ENCODE measurements at regions not wholly inside any gene's neighbourhood (a gene's known extent, or its start where the extent isn't known, plus 50 kb on each side); places are given as distances from the start of the nearest gene placed in this dataset.
A peak's percentile ranks its signal among the peaks of the same experiment; 100 is the strongest.
"Not testable (repeated sequence)": the region's sequence is repeated elsewhere in the genome, so short reads cannot be mapped to it uniquely, and the experiment has no call there.

DNA sequence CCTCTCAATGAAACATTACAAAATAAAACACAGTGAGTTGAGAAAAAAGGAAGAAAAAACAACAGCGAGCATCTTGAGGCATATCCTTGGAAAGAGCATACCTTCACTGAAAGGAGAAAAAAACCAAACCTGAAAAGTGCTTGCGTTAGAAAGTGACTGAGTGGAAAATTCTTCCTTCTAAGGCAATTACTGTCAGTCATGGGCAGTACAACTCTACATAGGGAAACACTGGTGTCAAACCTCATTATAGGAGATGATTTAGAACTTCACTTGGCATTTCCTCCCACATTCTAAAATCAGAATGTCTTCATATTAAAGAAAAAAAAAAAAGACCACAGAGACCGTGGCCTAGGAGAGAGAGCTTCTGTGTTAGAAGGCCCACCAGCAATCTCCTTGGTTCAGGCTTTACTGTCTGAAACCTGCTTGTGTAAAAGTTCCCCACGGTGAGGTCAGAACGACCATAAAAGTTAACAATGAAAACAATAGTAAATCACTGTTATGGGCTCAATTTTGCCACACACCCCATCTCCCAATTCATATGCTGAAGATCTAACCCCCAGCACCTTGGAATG lies 91.1 kb upstream of the CRY1 start:
- DNase-seq (ENCODE audit: low read depth), result no peak
- TF ChIP-seq, protein P1, sequence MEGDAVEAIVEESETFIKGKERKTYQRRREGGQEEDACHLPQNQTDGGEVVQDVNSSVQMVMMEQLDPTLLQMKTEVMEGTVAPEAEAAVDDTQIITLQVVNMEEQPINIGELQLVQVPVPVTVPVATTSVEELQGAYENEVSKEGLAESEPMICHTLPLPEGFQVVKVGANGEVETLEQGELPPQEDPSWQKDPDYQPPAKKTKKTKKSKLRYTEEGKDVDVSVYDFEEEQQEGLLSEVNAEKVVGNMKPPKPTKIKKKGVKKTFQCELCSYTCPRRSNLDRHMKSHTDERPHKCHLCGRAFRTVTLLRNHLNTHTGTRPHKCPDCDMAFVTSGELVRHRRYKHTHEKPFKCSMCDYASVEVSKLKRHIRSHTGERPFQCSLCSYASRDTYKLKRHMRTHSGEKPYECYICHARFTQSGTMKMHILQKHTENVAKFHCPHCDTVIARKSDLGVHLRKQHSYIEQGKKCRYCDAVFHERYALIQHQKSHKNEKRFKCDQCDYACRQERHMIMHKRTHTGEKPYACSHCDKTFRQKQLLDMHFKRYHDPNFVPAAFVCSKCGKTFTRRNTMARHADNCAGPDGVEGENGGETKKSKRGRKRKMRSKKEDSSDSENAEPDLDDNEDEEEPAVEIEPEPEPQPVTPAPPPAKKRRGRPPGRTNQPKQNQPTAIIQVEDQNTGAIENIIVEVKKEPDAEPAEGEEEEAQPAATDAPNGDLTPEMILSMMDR (IDR thresholded peaks at IDR 0.05; ENCODE audit: insufficient read depth, low read length), result no peak
- H3K4me3 ChIP-seq (ENCODE audit: low read depth, low read length), result no peak overlapping the region

DNA sequence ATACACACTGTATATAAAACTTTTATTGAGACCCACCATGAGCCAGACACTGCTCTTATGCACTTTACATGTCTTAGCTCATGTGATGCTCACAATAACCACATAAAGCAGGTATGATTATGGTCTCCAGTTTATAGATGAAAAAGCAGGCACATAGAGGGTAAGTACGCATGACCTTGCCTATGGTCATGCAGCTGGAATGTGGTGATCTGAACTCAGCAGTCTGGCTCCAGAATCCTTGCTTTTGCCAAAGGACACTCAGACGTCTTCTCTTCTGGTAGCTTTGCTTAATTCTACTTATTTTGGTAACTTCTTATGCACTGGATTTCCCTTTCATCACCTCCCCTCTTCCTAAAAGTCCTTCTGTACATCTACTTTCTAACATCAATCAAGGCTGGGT lies 103.3 kb upstream of the CRY1 start:
- TF ChIP-seq, protein P1 (IDR thresholded peaks at IDR 0.05; ENCODE audit: insufficient read depth, low read length), result no peak
- DNase-seq (ENCODE audit: low read depth), result peak; percentile 61
- H3K4me3 ChIP-seq (ENCODE audit: low read depth, low read length), result no peak overlapping the region

DNA sequence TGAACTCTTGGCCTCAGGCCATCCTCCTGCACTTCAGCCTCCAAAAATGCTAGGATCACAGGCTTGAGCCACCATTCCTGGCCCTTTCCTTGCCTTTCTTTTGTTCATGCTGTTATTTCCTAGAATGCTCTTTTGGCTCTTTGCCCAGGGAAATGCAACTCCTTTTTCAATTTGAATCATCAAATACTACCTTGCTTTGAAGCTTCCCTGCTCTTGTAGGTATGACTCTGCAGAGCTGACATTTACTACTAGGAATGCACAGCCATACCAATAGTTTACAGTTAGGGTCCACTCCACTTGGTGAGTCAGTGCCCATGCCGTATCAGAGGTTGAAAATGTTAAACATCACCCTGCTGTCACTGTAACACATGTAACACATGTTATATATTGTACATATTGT lies 107.0 kb upstream of the CRY1 start:
- DNase-seq (ENCODE audit: low read depth), result peak; percentile 57
- no peak overlapping the region for H3K4me3 ChIP-seq (ENCODE audit: low read depth, low read length)
- TF ChIP-seq, protein P1 (IDR thresholded peaks at IDR 0.05; ENCODE audit: insufficient read depth, low read length), result no peak

DNA sequence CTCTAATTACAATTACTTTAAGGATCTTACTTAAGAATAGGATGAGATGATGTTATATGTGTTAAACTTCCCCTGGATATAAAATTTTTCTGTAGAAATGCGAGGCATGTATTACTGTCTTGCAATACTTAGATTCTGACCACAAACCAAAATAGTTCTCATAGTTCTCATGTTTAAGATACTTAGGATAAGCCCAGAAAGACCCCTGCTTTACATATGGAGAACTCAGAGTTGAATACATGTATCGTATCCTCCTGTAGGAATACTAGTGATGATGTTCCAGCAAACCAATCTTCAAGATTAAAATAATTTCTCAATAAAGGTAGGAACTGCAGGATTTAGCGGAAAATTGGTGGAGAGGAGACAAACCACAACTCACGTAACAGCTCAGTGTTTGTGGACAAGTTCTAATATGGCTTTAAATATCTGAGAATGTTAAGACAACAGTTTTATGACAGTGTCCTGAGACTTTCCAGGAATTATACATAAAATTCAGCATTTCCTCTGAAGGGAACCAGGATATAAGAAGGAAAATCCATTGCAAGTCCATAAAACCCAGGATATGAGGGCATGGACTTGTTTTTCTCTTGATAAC lies 114.7 kb upstream of the CRY1 start:
- DNase-seq (ENCODE audit: low read depth), result peak; percentile 44
- no peak overlapping the region for H3K4me3 ChIP-seq (ENCODE audit: low read depth, low read length)
- TF ChIP-seq, protein P1 (IDR thresholded peaks at IDR 0.05; ENCODE audit: insufficient read depth, low read length), result no peak

DNA sequence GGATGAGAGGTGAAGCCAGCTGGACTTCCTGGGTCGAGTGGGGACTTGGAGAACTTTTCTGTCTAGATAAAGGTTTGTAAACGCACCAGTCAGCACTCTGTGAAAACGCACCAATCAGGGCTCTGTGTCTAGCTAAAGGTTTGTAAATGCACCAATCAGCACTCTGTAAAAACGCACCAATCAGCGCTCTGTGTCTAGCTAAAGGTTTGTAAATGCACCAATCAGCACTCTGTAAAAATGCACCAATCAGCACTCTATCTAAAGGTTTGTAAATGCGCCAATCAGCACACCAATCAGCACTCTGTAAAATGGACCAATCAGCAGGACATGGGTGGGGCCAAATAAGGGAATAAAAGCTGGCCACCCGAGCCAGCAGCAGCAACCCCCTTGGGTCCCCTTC lies 116.4 kb upstream of the CRY1 start:
- H3K4me3 ChIP-seq (ENCODE audit: low read depth, low read length); DNase-seq (ENCODE audit: low read depth): not testable (repeated sequence)

DNA sequence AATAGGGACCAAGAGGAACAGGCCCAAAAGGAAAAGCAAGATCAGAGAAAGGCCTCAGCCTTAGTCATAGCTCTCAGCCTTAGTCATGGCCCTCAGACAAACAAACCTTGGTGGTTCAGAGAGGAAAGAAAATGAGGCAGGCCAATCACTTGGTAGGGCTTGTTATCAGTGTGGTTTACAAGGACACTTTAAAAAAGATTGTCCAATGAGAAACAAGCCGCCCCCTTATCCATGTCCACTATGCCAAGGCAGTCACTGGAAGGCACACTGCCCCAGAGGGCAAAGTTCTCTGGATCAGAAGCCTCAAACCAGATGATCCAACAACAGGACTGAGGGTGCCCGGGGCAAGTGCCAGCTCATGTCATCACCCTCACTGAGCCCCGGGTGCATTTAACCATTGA lies 121.0 kb upstream of the CRY1 start:
- not testable (repeated sequence) for H3K4me3 ChIP-seq (ENCODE audit: low read depth, low read length)
- DNase-seq (ENCODE audit: low read depth), result peak; percentile 65

DNA sequence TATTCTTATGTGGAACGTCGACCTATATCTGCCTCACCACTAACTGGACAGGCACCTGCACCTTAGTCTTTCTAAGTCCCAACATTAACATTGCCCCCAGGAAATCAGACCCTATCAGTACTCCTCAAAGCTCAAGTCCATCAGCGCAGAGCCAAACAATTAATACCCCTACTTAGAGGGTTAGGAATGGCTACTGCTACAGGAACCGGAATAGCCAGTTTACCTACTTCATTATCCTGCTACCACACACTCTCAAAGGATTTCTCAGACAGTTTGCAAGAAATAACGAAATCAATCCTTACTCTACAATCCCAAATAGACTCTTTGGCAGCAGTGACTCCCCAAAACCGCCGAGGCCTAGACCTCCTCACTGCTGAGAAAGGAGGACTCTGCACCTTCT lies 123.1 kb upstream of the CRY1 start:
- H3K4me3 ChIP-seq (ENCODE audit: low read depth, low read length); DNase-seq (ENCODE audit: low read depth): not testable (repeated sequence)

DNA sequence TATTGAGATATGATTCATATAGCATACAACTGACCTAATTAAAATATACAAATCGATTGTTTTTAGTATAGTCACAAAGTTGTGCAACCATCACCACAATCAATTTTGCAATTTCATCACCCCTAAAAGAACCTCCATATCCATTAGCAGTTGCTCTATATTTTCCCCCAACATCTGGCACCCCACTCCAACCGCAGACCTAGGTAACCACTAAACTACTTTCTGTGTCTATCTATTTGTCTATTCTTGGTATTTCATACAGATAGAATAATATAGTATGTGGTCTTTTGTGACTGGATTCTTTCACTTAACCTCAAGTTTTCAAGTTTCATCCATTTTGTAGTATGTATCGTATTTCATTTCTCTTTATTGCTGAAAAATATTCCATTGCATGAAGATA lies 126.0 kb upstream of the CRY1 start:
- DNase-seq (ENCODE audit: low read depth), result no peak
- TF ChIP-seq, protein P1 (IDR thresholded peaks at IDR 0.05; ENCODE audit: insufficient read depth, low read length), result no peak

More for the DNA sequence above, 126.0 kb upstream of the CRY1 start:
- H3K4me3 ChIP-seq (ENCODE audit: low read depth, low read length), result no peak overlapping the region
